ENCODE measurements at regions not wholly inside any gene's neighbourhood (a gene's known extent, or its start where the extent isn't known, plus 50 kb on each side); places are given as distances from the start of the nearest gene placed in this dataset.

DNA sequence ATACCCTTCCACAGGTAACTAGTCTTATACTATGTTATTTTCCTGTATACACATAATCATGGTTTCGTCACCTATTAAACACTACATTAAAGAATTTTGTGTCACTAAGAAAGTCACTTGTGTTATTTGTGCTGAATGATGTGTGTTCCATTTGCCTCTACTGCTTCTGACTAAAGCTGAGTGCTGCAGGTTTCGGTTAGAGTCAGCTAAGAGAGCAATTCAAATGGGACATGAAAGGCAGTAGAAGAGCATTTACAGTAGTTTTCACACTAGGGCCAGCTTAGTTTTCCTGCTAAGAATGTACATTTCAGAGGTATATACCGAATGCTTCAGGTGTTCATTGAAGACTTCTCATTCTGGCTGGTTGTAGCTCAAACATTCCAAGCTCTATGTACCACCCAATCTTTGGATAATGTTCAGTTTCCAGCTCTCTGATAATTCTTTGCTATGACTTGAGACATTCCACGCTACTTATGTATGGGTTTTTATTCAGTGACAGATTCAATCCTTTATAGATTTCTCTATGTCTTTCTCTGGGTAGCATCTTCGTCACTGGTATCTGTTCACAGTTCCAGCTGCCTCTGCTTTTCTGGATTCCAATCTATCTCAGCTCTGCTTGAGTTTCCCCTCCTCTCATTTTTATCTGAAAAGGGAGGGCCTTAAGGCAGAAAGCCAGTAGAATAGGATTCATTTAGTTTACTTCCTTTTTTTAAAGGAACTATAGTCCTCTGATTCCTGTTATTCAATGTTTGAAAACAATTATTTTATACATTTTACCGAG lies 164.4 kb downstream of the CXXC4 start:
- TF ChIP-seq RARB (CRISPR knock-in tag; IDR thresholded peaks at IDR 0.05) (no peak), TOX (CRISPR knock-in tag; IDR thresholded peaks at IDR 0.05; ENCODE audit: borderline replicate concordance) (no peak)

Data from SK-N-SH treated with all-trans-retinoic acid at 6 μM for 48 hours (cell line).